ENCODE measurements at regions not wholly inside any gene's neighbourhood (a gene's known extent, or its start where the extent isn't known, plus 50 kb on each side); places are given as distances from the start of the nearest gene placed in this dataset.

- no peak overlapping the region for H3K18ac ChIP-seq (ENCODE audit: low read length)
- no peaks in the 10 kb centered on the region for H3K9me3 ChIP-seq (replicated peaks in 1 of 2; ENCODE audit: control insufficient read depth in 2 of 2, insufficient read depth in 1 of 2, low read depth in 1 of 2, low read length in 2 of 2)
- no peak overlapping the region for H2AFZ ChIP-seq (ENCODE audit: low read length)
- H4K8ac ChIP-seq (ENCODE audit: low read depth, low read length), result no peak overlapping the region
- H4K91ac ChIP-seq (ENCODE audit: low read depth, low read length, poor library complexity), result no peak overlapping the region
- no peak overlapping the region for H2BK120ac ChIP-seq (ENCODE audit: low read depth, low read length)
- H3K23ac ChIP-seq (ENCODE audit: low read depth, low read length, poor library complexity), result no peak overlapping the region
- DNase-seq (ENCODE audit: low spot score), result no peak
- H3K4me2 ChIP-seq (ENCODE audit: insufficient read depth, low read length, poor library complexity, severe bottlenecking), result no peak overlapping the region
- no CpG with 5 or more reads among the region's 3 CpGs for WGBS, 2 donors (ENCODE audit: extremely low coverage in 2 of 2, insufficient read length in 2 of 2, insufficient replicate concordance in 1 of 2)
- no peaks in the 10 kb centered on the region for H3K79me1 ChIP-seq (ENCODE audit: low read depth, low read length)
- no peak overlapping the region for H2BK12ac ChIP-seq (ENCODE audit: low read length)
- no peaks in the 10 kb centered on the region for H3K4me1 ChIP-seq (ENCODE audit: control insufficient read depth in 2 of 2, insufficient read depth in 1 of 2, low read depth in 1 of 2, low read length in 2 of 2)
- H3K4me3 ChIP-seq (ENCODE audit: low read length in 2 of 2), result no peak overlapping the region
- no peak overlapping the region for H3K4ac ChIP-seq (ENCODE audit: low read length)
- H3K27me3 ChIP-seq (ENCODE audit: control insufficient read depth in 3 of 3, insufficient read depth in 3 of 3, low read depth in 1 of 3, low read length in 3 of 3), result no peaks in the 10 kb centered on the region
- no peak overlapping the region for H3K27ac ChIP-seq (replicated peaks; ENCODE audit: low read length)
- H2BK15ac ChIP-seq (ENCODE audit: low read length), result no peak overlapping the region
- no peak overlapping the region for H2BK5ac ChIP-seq (ENCODE audit: low read length)
- H3K14ac ChIP-seq (ENCODE audit: low read length), result no peak overlapping the region
- no peak overlapping the region for H2AK5ac ChIP-seq (ENCODE audit: low read depth, low read length)
- H3K36me3 ChIP-seq (replicated peaks in 1 of 2; ENCODE audit: control insufficient read depth in 2 of 2, insufficient read depth in 2 of 2, low read length in 2 of 2), result no peaks in the 10 kb centered on the region
- H3K9ac ChIP-seq (ENCODE audit: low read depth, low read length, poor library complexity), result no peak overlapping the region
Observed at GRCh38 chr3:117977504-117978228, 1057.0 kb downstream of the IGSF11 start.

- no CpG with 5 or more reads among the region's 4 CpGs for WGBS, 2 donors (ENCODE audit: extremely low coverage in 2 of 2, insufficient read length in 2 of 2, insufficient replicate concordance in 1 of 2)
- no peak overlapping the region for H3K4me2 ChIP-seq (ENCODE audit: insufficient read depth, low read length, poor library complexity, severe bottlenecking)
Observed at GRCh38 chr3:117979466-117979865, 1055.2 kb downstream of the IGSF11 start.

GRCh38 chr3:117987256-117987655, 1047.4 kb downstream of the IGSF11 start:
- Histone ChIP-seq H3K4me2 (ENCODE audit: insufficient read depth, low read length, poor library complexity, severe bottlenecking) (no peak overlapping the region), H3K4ac (ENCODE audit: low read length) (no peak overlapping the region), H3K4me3 (ENCODE audit: low read length in 2 of 2) (no peak overlapping the region), H3K18ac (ENCODE audit: low read length) (no peak overlapping the region), H3K27me3 (ENCODE audit: control insufficient read depth in 3 of 3, insufficient read depth in 3 of 3, low read depth in 1 of 3, low read length in 3 of 3) (no peaks in the 10 kb centered on the region), H3K36me3 (replicated peaks in 1 of 2; ENCODE audit: control insufficient read depth in 2 of 2, insufficient read depth in 2 of 2, low read length in 2 of 2) (no peaks in the 10 kb centered on the region), H2BK5ac (ENCODE audit: low read length) (no peak overlapping the region), H4K91ac (ENCODE audit: low read depth, low read length, poor library complexity) (no peak overlapping the region), H3K79me1 (ENCODE audit: low read depth, low read length) (no peaks in the 10 kb centered on the region), H2BK120ac (ENCODE audit: low read depth, low read length) (no peak overlapping the region), H2BK12ac (ENCODE audit: low read length) (no peak overlapping the region), H2BK15ac (ENCODE audit: low read length) (no peak overlapping the region), H4K8ac (ENCODE audit: low read depth, low read length) (no peak overlapping the region), H3K27ac (replicated peaks; ENCODE audit: low read length) (no peak overlapping the region), H3K9me3 (replicated peaks in 1 of 2; ENCODE audit: control insufficient read depth in 2 of 2, insufficient read depth in 1 of 2, low read depth in 1 of 2, low read length in 2 of 2) (no peaks in the 10 kb centered on the region), H3K4me1 (ENCODE audit: control insufficient read depth in 2 of 2, insufficient read depth in 1 of 2, low read depth in 1 of 2, low read length in 2 of 2) (no peaks in the 10 kb centered on the region), H3K9ac (ENCODE audit: low read depth, low read length, poor library complexity) (no peak overlapping the region), H3K23ac (ENCODE audit: low read depth, low read length, poor library complexity) (no peak overlapping the region), H2AFZ (ENCODE audit: low read length) (no peak overlapping the region), H2AK5ac (ENCODE audit: low read depth, low read length) (no peak overlapping the region), H3K14ac (ENCODE audit: low read length) (no peak overlapping the region)
- DNase-seq (ENCODE audit: low spot score), result no peak
- whole genome bisulfite sequencing, 2 donors (ENCODE audit: extremely low coverage in 2 of 2, insufficient read length in 2 of 2, insufficient replicate concordance in 1 of 2), result no CpG with 5 or more reads among the region's 4 CpGs

More at GRCh38 chr3:117979466-117979865, 1055.2 kb downstream of the IGSF11 start:
- Histone ChIP-seq H3K14ac (ENCODE audit: low read length) (no peak overlapping the region), H3K9ac (ENCODE audit: low read depth, low read length, poor library complexity) (no peak overlapping the region), H2AK5ac (ENCODE audit: low read depth, low read length) (no peak overlapping the region), H3K4me1 (ENCODE audit: control insufficient read depth in 2 of 2, insufficient read depth in 1 of 2, low read depth in 1 of 2, low read length in 2 of 2) (no peaks in the 10 kb centered on the region), H3K4ac (ENCODE audit: low read length) (no peak overlapping the region), H2BK120ac (ENCODE audit: low read depth, low read length) (no peak overlapping the region), H3K23ac (ENCODE audit: low read depth, low read length, poor library complexity) (no peak overlapping the region), H3K18ac (ENCODE audit: low read length) (no peak overlapping the region), H3K27ac (replicated peaks; ENCODE audit: low read length) (no peak overlapping the region), H4K8ac (ENCODE audit: low read depth, low read length) (no peak overlapping the region), H2BK12ac (ENCODE audit: low read length) (no peak overlapping the region), H3K79me1 (ENCODE audit: low read depth, low read length) (no peaks in the 10 kb centered on the region), H3K9me3 (replicated peaks in 1 of 2; ENCODE audit: control insufficient read depth in 2 of 2, insufficient read depth in 1 of 2, low read depth in 1 of 2, low read length in 2 of 2) (no peaks in the 10 kb centered on the region), H2BK5ac (ENCODE audit: low read length) (no peak overlapping the region), H4K91ac (ENCODE audit: low read depth, low read length, poor library complexity) (no peak overlapping the region), H3K27me3 (ENCODE audit: control insufficient read depth in 3 of 3, insufficient read depth in 3 of 3, low read depth in 1 of 3, low read length in 3 of 3) (no peaks in the 10 kb centered on the region), H2BK15ac (ENCODE audit: low read length) (no peak overlapping the region), H3K36me3 (replicated peaks in 1 of 2; ENCODE audit: control insufficient read depth in 2 of 2, insufficient read depth in 2 of 2, low read length in 2 of 2) (no peaks in the 10 kb centered on the region), H2AFZ (ENCODE audit: low read length) (no peak overlapping the region), H3K4me3 (ENCODE audit: low read length in 2 of 2) (no peak overlapping the region)
- no peak for DNase-seq (ENCODE audit: low spot score)

DNA sequence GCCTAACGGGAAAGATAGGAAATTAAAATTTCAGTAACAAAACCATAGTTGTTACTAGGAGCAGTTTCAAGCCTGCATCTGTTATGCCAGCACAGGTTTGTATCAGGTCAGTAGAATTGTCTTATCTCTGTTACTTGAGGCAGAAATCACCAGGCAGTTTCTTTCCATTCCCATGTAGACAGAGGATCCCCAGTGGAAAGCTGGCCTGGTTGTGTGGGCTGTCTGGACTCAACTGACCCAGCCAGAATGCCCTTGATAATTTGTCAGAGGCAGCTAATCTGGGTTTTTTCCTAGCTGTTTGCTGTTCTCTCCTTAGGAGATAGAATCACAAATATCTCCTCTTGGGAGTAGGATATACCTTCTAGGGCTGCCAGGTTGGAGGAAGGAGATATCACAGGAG, 1044.7 kb downstream of the IGSF11 start:
- Histone ChIP-seq H3K27ac (replicated peaks; ENCODE audit: low read length) (no peak overlapping the region), H2AK5ac (ENCODE audit: low read depth, low read length) (no peak overlapping the region), H3K79me1 (ENCODE audit: low read depth, low read length) (no peaks in the 10 kb centered on the region), H3K4ac (ENCODE audit: low read length) (no peak overlapping the region), H3K9me3 (replicated peaks in 1 of 2; ENCODE audit: control insufficient read depth in 2 of 2, insufficient read depth in 1 of 2, low read depth in 1 of 2, low read length in 2 of 2) (no peaks in the 10 kb centered on the region), H2BK15ac (ENCODE audit: low read length) (no peak overlapping the region), H3K9ac (ENCODE audit: low read depth, low read length, poor library complexity) (no peak overlapping the region), H3K4me2 (ENCODE audit: insufficient read depth, low read length, poor library complexity, severe bottlenecking) (no peak overlapping the region), H4K91ac (ENCODE audit: low read depth, low read length, poor library complexity) (no peak overlapping the region), H3K18ac (ENCODE audit: low read length) (no peak overlapping the region), H3K36me3 (replicated peaks in 1 of 2; ENCODE audit: control insufficient read depth in 2 of 2, insufficient read depth in 2 of 2, low read length in 2 of 2) (no peaks in the 10 kb centered on the region), H2BK5ac (ENCODE audit: low read length) (no peak overlapping the region), H2AFZ (ENCODE audit: low read length) (no peak overlapping the region), H2BK120ac (ENCODE audit: low read depth, low read length) (no peak overlapping the region), H3K4me1 (ENCODE audit: control insufficient read depth in 2 of 2, insufficient read depth in 1 of 2, low read depth in 1 of 2, low read length in 2 of 2) (no peaks in the 10 kb centered on the region), H3K14ac (ENCODE audit: low read length) (no peak overlapping the region), H4K8ac (ENCODE audit: low read depth, low read length) (no peak overlapping the region), H2BK12ac (ENCODE audit: low read length) (no peak overlapping the region), H3K23ac (ENCODE audit: low read depth, low read length, poor library complexity) (no peak overlapping the region), H3K27me3 (ENCODE audit: control insufficient read depth in 3 of 3, insufficient read depth in 3 of 3, low read depth in 1 of 3, low read length in 3 of 3) (no peaks in the 10 kb centered on the region), H3K4me3 (ENCODE audit: low read length in 2 of 2) (no peak overlapping the region)
- no CpG with 5 or more reads among the region's 1 CpG for WGBS, 2 donors (ENCODE audit: extremely low coverage in 2 of 2, insufficient read length in 2 of 2, insufficient replicate concordance in 1 of 2)
- DNase-seq (ENCODE audit: low spot score), result no peak

Measured in neuronal stem cell (in vitro differentiated cells).